NB4 (cell line): ENCODE measurements at regions not wholly inside any gene's neighbourhood (a gene's known extent, or its start where the extent isn't known, plus 50 kb on each side); places are given as distances from the start of the nearest gene placed in this dataset.

Experiments
- MYC ChIP-seq: IDR thresholded peaks from 2 replicates; pipeline ENCODE4 v1.6.1; 2011; ENCODE audit warnings: low read depth, low read length
- POLR2A ChIP-seq: IDR thresholded peaks from 2 replicates; pipeline ENCODE4 v1.6.1; 2011; ENCODE audit warnings: mild to moderate bottlenecking; ENCODE audit not compliant: insufficient read length; ENCODE audit errors: extremely low read depth
- TF ChIP-seq, protein P1 (sequence below): IDR thresholded peaks from one replicate; pipeline ENCODE4 v1.5.1; 2012; ENCODE audit warnings: low read depth, low read length

DNA sequence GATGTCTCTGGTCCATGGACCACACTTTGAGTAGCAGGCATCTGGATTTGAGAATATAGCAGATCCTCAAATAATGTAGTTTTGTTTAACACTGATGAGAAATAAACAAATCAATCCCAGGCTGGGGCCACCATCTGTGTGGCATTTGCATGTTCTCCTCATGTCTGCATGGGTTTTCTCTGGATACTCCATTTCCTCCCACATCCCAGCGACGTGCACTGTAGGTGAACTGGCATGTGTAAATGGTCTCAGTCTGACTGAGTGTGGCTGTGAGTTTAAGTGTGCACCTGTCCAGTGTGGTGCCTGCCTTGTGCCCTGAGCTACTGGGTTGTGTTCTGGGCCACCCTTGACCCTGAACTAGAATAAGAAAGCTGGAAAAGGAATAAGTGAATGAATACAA is 66.3 kb upstream of the NANOGP8 start:
- no peak for TF ChIP-seq POLR2A
- TF ChIP-seq, protein P1, sequence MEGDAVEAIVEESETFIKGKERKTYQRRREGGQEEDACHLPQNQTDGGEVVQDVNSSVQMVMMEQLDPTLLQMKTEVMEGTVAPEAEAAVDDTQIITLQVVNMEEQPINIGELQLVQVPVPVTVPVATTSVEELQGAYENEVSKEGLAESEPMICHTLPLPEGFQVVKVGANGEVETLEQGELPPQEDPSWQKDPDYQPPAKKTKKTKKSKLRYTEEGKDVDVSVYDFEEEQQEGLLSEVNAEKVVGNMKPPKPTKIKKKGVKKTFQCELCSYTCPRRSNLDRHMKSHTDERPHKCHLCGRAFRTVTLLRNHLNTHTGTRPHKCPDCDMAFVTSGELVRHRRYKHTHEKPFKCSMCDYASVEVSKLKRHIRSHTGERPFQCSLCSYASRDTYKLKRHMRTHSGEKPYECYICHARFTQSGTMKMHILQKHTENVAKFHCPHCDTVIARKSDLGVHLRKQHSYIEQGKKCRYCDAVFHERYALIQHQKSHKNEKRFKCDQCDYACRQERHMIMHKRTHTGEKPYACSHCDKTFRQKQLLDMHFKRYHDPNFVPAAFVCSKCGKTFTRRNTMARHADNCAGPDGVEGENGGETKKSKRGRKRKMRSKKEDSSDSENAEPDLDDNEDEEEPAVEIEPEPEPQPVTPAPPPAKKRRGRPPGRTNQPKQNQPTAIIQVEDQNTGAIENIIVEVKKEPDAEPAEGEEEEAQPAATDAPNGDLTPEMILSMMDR = no peak
- no peak for TF ChIP-seq MYC
